NCI-H2107 treated with DMSO at 0.1 percent for 48 hours (cell line): ENCODE measurements at regions not wholly inside any gene's neighbourhood (a gene's known extent, or its start where the extent isn't known, plus 50 kb on each side); places are given as distances from the start of the nearest gene placed in this dataset.
"Not testable (repeated sequence)": the region's sequence is repeated elsewhere in the genome, so short reads cannot be mapped to it uniquely, and the experiment has no call there.

Experiments used
- DNase-seq: peaks from one replicate; lab custom pipeline; 2025; ENCODE audit not compliant: unreplicated experiment; lab: John Stamatoyannopoulos, UW

DNA sequence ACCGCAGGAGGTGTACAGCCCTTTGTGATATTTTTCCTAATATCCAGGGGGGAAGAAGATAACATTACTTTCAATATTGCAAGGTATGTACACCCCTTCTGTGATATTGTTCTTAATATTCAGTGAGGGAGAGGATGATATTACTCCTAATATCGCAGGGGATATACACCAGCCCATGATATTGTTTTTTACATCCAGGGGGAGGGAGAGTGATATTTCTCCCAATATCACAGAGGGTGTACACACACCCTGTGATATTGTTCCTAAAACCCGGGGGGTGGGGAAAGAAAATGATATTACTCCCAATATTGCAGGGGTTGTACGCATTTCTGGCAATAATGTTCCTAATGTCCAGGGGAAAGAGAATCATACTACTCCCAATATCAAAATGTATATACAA, 58.0 kb upstream of the SLC25A48 start:
- DNase-seq, result no peak

GRCh38 chr5:135761746-135762145, 72.7 kb upstream of the SLC25A48 start:
- no peak for DNase-seq

- DNase-seq, result no peak
Observed at GRCh38 chr5:135759149-135759784, 75.2 kb upstream of the SLC25A48 start.

DNA sequence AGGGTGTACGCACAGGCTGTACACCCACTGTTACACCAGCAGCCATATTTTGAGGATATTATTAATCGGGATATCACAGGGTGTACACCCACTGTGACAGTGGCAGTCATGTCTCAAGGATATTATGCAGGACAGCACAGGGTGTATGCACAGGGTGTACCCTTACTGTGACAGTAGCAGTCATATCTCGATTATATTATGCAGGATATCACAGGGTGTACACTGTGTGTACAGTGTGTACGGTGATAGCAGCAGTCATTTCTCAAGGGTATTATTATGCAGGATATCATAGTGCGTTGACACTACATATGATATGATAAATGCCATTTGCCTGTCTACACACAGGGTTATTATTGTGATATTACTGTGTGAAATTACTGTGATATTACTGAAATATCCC, 80.5 kb upstream of the SLC25A48 start:
- DNase-seq, result no peak

- no peak for DNase-seq
Observed at GRCh38 chr5:135750506-135750905, 84.0 kb upstream of the SLC25A48 start.

DNA sequence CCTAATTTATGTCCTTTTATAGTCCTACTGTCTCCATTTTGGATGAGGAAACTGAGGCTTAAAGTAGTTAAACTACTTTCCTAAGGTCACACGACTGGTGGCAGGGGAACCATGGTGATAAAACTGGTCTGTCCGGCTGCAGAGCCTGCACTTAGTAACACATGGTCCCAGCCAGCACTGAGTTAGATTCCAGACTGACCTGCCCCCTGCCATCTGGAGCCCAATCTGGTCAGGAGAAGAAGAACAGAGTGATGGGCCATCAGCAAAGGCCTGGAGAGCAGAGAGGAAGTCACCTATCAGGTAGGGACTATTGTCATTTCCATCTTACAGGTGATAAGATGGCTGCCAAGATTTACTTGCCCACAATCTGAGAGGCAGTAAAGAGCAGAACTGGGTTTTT, 86.6 kb upstream of the SLC25A48 start:
- DNase-seq, result no peak

DNA sequence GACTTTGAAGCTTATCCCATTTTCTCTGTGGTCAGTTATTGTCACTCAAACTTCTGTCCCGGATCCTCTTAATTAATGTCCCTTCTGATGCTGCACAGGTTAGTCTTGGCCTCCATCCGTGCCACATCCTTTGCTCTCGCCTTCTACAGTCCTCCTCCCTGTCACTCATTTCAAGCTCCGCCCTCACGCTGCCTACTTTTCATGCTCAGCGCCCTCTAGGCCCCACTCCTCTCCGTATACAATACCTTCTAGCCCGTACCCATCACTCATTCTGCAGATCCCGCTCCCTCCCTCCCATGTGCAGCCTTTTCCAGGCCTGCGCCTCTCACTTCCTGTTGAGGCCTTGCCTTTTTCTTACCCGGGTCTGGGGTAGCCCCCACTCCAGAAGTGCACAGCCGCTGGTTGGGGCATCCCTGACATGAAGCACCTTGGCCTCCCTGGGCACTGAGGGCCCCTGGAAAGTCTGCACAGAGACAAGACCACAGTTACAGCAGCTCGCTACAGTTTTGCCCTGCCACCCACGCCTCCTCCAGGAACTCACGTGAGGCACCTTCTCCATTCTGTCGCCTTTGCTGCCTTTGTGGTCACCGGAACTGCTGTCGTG, 88.5 kb upstream of the SLC25A48 start:
- no peak for DNase-seq

DNA sequence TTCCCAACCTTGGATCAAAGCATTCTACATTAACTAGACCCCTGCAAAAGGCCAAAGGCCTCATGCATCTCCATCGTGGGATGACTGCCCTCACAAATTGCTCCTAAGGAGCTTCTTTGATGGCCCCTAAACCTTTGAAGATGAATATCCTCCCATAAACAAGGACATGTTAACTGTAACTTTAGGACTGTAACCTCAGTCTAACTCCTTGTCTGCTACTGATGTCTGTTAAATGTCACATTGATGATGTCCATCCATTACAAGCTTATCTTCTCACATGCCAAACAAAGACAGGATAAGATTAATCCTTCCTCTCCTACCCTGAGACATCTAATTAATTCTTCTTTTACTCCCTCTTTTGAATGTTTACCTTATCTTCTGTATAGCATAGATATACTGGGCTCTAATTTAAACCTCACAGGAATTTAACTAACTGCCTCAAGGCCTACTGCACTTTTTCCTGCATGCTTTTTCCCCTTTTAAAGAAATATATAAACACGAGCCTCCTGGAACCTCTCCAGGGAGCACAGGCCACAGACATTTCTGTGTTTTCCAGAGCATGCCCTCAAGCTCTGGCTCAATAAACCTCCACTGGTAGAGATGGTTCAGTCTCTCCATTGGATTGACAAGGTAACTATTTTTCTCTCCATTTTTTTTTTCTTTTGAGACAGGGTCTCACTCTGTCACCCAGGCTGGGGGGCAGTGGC, 90.6 kb upstream of the SLC25A48 start:
- DNase-seq, result no peak

- DNase-seq, result no peak
Observed at GRCh38 chr5:135743181-135743580, 91.3 kb upstream of the SLC25A48 start.

- not testable (repeated sequence) for DNase-seq
Observed at GRCh38 chr5:135742240-135742639, 92.2 kb upstream of the SLC25A48 start.

DNA sequence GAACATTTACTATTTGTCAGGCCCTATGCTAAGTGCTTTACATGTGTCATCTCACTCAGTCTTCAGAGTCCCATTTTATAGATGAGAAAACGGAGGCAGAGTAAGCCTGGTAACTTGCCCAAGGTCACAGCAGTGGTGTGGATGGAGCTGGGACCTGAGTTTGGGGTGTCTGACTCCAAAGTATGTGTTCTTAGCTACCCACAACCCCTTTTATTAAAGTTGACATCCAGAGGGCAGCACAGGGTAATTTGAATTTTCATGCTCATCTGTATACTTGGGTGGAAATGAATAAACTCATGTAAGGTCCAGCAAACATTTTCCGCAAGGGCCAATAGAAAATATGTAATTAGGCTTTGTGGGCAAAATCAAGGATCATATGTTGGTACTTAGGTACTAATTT, 93.4 kb upstream of the SLC25A48 start:
- no peak for DNase-seq

GRCh38 chr5:135740475-135740874, 94.0 kb upstream of the SLC25A48 start:
- DNase-seq, result no peak

- no peak for DNase-seq
Observed at GRCh38 chr5:135739383-135739981, 95.0 kb upstream of the SLC25A48 start.

DNA sequence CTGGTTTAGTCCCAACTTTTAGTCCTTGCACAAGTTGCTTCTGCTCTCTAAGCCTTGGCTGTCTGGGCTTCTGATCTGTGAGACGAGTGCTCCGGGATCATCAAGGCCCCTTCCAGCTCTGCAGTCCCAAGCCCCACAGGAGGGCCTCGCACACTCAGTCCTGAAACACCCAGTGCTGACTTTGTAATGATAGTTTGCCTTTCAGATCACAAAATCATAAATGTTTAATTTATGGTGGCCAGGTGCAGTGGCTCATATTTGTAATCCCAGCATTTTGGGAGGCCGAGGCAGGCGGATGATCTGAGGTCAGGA, 95.9 kb upstream of the SLC25A48 start:
- no peak for DNase-seq

GRCh38 chr5:135737701-135738563, 96.5 kb upstream of the SLC25A48 start:
- no peak for DNase-seq

- not testable (repeated sequence) for DNase-seq
Observed at GRCh38 chr5:135736952-135737351, 97.5 kb upstream of the SLC25A48 start.

- DNase-seq, result no peak
Observed at GRCh38 chr5:135735831-135736230, 98.6 kb upstream of the SLC25A48 start.

DNA sequence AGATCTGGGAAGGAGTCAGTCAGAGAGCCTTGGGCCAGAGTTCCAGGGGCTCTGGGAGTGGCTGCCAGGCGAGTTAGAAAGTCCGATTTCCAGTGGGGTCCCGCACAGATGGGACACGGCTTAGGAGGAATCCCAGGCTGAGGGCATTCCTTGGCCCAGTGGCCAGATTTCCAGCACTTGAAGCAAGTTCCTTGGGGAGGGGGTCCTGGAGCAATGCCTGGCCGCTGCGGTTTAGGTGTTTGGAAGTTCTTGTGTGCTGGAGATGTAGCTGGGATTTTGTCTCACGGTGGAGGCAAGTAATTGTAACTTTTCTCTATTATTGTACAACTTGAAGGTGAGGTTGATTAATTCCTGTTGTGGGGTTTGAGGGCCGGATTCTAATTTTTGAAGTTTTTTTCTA, 99.5 kb upstream of the SLC25A48 start:
- not testable (repeated sequence) for DNase-seq

DNA sequence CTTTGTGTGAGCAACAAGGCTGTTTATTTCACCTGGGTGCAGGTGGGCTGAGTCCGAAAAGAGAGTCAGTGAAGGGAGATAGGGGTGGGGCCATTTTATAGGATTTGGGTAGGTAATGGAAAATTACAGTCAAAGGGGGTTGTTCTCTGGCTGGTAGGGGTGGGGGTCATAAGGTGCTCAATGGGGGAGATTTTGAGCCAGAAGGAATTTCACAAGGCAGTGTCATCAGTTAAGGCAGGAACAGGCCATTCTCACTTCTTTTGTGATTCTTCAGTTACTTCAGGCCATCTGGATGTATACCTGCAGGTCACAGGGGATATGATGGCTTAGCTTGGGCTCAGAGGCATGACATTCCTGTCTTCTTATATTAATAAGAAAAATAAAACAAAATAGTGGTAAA, 103.4 kb upstream of the SLC25A48 start:
- DNase-seq, result not testable (repeated sequence)

- not testable (repeated sequence) for DNase-seq
Observed at GRCh38 chr5:135730161-135730560, 104.3 kb upstream of the SLC25A48 start.

DNA sequence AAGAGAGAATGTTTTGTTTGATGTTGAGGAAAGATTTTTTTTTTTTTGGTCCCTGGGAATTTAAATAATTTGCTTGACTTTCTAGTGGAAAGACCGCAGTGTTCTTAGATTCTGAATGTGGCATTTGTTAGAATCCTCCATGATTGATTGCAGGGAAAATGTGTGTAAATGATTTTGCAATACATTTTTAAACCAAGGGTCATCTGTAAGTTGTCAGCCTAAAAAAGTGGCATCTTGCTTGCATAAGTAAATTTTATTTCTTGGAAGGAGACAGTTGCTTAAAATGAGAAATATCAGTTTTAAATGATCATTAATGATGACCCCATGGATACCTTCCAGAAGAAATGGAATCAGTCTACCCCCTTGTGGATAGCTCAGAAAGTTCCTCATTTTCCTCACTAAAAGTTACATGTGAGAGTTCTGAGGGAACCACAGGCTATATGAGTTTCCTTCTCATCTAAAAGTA, 105.1 kb upstream of the SLC25A48 start:
- DNase-seq, result no peak
